Frontal cortex (tissue), 3 donors: ENCODE measurements at regions not wholly inside any gene's neighbourhood (a gene's known extent, or its start where the extent isn't known, plus 50 kb on each side); places are given as distances from the start of the nearest gene placed in this dataset.

Experiments
- DNase-seq, 2 donors: peaks; one replicate each; pipeline ENCODE4 v3.0.0; 2012; ENCODE audit warnings: low spot score in 2 of 2
- FAIRE-seq: peaks from 2 replicates; lab custom pipeline; 2012; peaks lifted over from hg19 to GRCh38; lab: Jason Lieb, UNC
- donor health status: control.
- donor health status: control.
- donor health status: control.

DNA sequence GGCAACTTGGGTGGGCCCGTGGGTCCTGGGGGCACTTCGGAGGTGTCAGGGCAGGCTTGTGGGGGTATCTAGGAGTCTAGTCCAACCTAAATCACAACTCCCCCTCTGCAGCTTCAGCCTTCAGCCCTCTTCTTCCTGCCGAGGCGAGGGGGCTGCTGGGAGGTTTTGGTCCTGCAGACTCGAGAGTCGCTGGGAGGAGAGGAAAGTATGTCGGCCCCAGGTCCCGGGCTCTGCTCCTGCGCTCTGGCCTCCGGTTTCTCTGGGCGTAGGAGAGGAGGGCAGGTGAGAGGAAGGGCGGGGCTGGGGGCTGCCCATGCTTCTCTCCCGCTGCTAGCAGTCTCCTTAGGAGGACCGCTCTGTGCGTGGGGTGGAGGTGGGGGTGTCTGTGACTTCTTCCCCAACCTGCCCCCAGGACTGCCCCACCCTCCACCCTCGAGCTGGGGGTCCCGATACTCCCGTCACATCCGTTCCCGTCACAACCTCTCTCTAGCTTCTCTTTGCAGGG is 139.8 kb upstream of the COL5A1 start:
- no peak for DNase-seq

DNA sequence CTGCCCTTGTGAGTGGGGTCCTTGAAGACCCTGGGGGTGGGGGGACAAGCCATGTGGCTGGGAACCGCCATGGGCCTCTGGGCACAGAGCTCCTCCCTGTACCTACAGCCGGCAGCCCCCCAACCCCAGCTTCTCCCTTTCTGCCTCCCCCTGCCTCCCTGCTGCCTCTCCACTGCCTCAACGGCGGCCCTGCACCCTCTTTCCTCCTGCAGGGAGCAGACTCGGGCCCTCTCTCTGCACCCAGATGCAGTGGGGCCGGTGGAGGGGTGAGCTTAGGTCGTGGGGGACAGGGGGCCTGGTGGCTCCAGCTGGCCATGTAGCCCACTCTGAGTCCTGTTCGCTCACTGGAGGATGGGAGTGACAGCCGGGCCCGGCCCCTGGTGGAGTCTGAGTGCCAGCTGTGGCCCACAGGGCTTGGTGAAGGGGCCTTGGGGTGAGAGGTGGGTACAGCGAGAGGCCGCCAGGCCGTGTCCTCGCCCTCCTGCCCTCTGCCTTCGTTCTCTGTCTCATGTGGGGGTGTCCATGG is 139.3 kb upstream of the COL5A1 start:
- DNase-seq (no peak), FAIRE-seq (no peak)

More for the DNA sequence above, 139.8 kb upstream of the COL5A1 start:
- no peak for FAIRE-seq

DNA sequence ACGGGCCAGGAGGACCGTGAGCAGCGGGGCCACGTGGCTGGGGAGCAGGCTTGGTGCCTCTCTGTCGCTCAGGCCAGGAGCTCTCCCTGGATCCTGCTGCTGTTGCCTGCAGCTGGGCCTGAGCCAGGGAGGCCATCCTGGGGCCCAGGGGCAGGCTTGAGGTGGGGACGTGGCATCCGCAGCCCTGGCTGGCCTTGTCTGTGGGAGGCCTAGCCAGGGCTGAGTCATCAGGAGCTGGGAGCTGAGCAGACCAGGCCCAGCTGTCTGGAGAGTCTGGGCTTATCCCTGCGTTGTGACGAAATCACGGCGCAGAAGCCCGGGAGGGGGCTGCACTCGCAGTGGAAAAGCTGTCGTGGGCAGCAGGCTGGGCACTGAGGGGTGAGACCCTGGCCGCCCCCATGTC is 138.8 kb upstream of the COL5A1 start:
- FAIRE-seq, result no peak

DNA sequence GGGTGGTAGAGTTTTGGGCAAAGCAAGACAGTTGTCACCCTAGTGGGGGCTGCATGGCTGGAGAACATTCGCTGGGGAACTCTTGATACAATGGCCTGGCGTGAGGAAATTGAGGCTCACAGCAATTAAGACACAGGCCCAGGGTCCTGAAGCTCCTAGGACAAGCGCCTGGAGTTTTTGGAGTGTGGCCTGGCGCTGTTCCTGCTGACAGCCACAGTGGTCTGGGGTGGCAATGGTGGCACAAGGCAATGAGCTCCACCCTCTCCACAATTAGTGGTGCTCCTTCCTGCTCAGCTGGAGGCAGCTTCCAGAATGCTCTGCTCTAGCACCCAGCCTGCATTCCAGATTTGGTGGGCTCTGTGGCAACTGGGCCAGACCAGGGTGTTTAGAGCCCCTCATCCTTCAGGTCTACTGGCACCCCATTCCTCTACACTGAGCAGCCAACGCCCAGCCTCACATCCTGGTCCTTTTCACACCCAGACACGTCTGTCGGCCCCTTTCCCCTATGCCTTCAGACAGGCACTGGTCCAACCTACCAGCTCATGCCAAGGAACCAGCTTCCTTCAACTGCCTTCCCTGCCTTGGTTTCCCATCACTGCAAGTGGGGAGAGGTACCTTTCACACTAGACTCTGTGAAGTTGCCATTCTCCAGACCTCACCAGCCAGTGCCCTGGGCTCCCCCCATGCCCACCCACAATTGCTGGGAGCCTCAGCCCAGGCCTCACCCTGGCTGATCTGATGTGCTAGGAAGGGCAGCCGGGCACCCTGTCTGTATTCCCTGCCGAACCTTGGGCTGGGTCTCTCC is 138.1 kb upstream of the COL5A1 start:
- FAIRE-seq (no peak), DNase-seq (no peak)

More for the DNA sequence above, 138.8 kb upstream of the COL5A1 start:
- peak in 1 of 2 donors; percentile 47 for DNase-seq

DNA sequence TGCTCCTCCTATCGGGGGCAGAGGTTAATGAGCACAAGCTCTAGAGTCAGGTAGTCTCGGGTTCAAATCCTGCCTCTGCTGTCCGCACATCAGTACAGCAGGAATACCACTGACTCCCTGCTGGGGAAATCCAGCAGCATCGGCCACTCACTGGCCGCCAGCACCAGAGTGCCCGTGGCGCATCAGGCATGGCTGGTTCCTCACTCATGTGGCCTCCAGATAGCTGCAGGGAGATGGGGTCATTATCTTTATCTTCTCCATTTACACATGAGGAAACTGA is 137.6 kb upstream of the COL5A1 start:
- FAIRE-seq, result no peak
- DNase-seq, result no peak

DNA sequence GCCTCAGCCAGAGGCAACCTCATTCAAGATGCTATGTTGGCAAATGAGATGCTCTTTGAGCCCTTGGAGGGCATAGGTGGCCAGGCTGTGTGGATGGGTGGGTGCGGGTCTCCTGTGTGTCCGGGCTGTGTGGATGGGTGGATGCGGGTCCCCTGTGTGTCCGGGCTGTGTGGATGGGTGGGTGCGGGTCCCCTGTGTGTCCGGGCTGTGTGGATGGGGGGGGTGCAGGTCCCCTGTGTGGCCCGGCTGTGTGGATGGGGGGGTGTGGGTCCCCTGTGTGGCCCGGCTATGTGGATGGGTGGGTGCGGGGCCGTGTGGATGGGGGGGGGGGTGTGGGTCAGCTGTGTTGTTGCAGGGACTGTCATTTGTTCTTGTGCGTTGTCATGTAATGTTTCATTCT is 136.6 kb upstream of the COL5A1 start:
- DNase-seq (no peak), FAIRE-seq (no peak)

DNA sequence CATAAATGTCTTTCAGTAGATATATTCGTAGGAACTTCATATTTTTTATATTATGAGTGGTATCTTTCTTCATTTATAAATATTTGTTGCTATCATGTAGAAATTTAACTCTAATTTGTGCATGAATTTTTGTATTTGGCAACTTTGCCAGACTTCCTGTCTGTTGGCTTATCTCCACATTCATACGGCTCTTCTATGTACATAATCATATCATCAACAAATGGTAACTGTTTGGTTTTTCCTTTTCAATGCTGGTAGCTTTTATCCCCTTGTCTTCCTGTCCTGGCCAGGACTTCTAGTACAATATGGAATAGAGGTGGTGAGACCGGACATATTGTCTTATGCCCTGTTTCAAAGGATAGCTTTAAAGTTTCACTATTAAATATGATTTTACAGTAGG is 132.3 kb upstream of the COL5A1 start:
- DNase-seq (no peak), FAIRE-seq (no peak)

DNA sequence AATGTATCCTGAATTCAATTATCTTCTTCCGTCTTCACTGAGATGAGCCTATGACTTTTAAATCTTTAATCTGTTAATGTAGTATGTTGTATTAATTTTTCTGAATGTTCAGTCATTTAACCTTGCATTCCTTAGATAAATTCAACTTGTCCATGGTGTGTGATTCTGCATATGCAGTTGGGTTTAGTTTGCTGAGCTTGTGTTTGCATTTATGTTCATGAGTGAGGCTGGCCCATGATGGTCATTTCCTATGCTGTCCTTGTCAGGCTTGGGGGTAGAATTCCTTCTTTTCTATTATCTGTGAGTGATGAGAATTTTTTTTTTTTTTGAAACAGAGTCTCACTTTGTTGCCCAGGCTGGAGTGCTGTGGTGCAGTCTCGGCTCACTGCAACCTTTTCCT is 131.8 kb upstream of the COL5A1 start:
- FAIRE-seq, result no peak
- no peak for DNase-seq

DNA sequence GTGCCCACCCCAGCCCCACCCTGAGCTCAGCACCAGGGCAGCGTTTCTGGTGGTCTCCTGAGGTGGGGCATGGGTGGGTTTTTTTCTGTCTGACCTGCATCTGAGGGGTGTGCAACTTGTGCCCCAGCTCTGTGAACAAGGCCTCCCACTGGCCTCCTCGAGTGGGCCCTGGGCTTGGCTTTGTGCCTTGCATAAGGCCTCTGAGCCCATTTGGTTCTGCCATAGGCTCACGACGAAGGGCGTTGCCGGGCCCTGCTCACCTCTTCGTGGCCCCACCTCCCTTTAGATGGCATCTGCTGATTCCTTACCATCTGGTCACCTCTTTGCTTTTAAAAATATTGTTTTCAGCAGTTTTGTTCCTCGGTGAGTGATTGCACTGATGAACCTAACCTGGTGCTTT is 127.1 kb upstream of the COL5A1 start:
- DNase-seq (no peak), FAIRE-seq (no peak)

DNA sequence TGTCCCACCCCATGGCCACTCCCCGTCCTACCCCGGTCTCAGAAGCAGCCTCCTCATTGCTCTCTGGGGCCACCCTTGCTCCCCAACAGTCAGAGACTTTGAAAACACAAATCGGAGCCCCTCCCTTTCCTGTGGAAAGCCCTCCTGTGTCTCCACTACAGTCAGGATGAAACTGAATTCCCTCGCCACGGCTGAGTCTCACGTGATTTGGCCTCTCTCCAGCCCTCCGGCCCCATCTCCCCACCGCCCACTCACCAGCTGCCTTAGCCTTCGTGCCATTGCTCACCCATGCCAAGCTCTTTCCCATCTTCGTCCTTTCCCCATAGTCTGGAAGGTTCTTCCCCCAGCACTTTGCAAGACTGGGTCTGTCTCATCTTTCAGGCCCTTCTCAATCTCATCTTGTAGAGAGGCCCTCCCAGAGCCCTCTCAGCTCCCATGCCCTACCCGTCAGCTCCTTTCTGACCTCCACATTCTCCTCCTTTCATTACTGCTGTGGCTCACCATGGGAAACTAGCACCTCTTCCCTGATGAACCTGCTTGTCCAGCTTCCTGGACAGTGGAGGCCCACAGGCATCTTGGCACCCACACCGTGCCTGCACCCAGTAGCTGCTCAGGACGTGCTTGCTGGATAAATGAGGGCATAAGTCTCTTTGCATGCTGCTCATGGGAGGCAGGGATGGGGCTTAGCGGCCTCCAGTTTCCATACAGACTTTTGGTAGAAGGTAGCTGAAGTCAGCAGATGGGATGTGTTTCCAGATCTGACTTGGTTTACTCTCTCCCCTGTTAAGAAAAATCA is 126.4 kb upstream of the COL5A1 start:
- no peak for FAIRE-seq
- no peak for DNase-seq

DNA sequence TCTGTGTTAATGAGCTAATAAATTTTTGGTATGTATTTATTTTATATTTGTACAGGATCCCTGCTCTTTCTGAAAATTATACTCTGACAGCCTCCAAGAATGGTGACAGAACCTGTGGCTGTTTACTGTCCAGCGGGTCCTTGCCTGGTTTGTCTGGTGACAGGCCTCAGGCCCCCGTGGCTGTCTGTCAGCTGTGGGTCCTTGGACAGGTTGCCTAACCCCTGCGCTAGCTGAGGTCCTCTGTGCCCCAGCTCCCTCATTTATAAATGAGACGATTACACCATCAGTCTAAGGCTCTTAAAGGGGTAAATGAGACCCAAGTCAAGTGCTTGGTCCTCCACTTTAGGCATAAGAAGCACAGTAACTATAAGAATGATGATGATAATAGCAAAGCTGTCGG is 125.1 kb upstream of the COL5A1 start:
- FAIRE-seq (no peak), DNase-seq (no peak)

DNA sequence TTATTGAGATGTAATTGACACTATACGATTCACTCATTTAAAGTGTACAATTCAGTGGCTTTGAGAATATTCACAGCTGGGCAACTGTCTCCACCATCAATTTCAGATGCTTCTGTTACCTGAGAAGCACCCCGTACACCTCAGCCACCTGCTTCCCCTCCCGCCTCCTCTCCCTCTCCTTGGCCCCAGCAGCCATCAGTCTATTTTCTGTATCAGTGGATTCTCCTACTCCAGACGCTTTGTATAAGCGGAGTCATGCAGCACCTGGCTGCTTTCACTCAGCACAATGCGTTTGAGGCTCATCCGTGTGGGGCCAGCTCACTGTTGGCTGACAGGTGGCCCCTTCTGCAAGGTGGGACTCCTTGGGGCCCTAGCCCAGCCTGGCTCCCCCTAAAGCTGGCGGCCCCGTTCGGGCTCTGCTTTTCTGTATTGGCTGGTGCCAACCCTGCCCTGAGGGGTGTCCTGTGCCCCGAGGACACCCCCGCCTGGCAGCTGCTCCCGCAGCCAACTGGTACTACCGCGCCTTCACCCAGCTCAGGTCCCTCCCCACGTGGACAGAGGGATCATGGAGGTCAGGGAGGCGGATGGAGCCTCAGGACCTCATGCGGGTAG is 124.4 kb upstream of the COL5A1 start:
- no peak for DNase-seq

DNA sequence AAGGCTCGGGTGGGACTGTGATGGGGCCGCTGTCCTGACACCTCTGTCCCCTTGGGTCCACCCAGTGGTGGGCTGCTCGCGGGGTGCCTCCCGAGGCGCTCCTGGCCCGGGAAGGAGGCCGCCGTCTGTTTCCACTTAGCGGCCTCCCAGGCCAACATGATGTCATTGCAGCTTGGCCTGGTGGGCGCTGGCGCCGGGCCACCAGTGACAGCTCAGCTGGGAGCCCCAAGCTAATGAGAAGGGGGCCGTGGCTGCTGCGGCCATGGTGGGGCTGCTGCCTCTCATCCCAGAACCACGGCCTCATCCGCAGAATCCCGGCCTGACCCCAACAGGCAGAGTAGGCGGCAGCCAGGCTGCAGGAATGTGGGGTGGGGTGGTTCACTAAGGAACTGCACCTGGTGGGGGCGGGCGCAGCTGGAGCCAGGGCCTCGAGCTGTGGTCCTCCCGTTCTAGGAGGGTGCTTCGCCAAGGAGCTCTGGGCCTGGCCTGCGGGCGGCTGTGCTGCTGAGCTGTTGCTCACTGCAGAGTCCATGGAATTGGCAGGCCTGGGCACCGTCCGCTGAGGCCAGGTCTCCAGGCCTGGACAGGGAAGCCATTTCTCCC is 123.5 kb upstream of the COL5A1 start:
- FAIRE-seq, result no peak

More for the DNA sequence above, 124.4 kb upstream of the COL5A1 start:
- FAIRE-seq, result no peak

DNA sequence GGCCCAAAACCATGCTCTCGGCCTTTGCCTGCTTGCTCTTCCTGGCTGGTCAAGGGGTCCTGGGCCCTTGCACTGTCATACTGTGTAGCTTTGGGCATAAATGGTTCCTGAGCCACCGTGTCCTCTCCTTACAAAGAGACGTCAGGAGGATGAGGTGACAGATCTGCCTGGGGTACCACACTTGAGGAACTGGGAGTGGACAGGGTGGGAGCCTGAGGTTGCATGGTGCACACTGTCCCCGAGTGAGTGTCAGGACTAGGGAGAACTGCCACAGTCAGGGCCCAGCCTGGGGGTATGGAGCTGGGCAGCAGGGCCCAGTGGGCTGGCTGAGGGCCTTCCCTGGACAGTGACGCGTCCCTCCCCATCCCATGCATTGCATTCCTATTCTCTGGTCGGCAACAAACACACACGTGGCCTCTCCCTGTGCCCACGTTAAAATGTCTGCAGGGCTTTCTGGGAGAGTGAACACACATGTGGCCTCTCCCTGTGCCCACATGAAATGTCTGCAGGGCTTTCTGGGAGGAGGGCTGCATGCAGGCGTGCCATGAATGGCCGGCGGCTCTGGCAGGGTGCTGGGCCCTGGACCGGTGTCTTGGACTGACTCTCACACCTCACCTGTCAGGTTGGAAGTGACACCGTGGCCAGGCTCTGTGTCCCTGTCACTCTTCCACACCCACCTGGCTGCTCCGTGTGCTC is 122.1 kb upstream of the COL5A1 start:
- no peak for DNase-seq
- FAIRE-seq, result no peak

More for the DNA sequence above, 123.5 kb upstream of the COL5A1 start:
- no peak for DNase-seq

DNA sequence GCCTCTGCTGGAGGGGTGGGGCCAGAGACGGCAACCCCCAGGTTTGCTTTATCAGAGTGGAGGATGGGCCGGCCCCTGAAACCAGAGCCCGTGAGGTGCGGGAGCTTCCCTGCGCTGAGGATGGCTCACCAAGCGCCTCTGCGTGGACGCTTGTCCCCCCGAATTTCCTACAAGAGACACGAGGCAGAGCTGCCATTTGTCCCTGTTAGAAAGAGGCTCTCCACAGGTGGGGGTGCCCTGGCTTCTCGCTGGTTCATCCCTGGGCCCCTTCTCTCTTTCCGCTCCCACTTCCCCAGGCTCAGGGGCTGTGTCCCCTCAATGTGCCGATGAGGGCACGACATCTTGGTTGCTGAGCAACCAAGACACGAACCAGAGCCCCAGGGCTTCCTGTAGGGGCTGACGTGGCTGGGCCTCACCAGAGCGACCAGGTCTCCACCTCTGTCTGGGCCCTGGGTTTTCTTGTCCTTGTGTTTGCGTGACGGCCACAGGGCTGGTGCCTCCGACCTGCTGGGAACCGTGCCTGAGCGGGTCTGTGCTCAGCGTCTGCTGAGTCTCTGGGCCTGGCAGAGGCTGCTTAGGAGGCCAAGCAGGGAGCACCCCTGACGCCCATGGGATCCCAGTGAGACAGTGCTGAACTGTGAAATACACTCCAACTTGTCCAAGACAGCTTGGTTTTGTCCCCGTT is 119.6 kb upstream of the COL5A1 start:
- FAIRE-seq (no peak), DNase-seq (no peak)

DNA sequence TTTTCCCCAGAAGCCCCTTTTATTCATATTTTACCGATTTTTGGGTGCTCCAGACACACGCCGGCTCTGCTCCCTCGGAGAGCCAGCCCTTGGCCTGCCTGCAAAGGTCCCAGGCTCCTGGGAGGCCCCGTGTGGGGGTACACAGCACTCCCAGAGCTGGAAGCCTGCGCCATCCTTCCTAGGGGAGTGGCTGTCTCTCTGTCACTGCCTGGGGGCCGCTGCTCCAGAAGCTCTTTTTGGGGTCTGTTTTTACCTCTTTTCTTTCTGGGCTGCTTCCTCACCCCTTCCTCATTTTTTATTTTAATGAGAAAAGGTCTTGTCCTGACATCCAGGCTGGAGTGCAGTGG is 119.1 kb upstream of the COL5A1 start:
- DNase-seq, result no peak
- no peak for FAIRE-seq

DNA sequence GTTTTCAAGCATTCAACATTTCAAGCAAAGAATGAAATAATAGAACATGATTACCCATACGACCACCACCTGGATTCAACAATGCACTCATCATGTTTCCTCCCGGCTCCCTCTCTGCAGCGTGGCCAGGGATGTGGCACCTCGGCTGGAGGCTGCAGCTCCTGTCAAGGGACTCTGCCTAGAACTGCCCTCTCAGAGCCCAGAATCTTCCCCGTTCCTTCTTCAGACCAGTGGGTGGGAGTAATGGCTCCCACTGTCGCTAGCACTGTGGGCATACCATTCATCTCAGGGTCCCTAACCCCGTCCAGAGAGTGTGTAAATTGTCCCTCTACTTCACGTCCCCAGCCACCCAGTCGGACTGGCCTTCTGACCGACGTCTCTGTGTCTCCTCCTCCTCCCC is 118.6 kb upstream of the COL5A1 start:
- FAIRE-seq, result no peak
- no peak for DNase-seq

DNA sequence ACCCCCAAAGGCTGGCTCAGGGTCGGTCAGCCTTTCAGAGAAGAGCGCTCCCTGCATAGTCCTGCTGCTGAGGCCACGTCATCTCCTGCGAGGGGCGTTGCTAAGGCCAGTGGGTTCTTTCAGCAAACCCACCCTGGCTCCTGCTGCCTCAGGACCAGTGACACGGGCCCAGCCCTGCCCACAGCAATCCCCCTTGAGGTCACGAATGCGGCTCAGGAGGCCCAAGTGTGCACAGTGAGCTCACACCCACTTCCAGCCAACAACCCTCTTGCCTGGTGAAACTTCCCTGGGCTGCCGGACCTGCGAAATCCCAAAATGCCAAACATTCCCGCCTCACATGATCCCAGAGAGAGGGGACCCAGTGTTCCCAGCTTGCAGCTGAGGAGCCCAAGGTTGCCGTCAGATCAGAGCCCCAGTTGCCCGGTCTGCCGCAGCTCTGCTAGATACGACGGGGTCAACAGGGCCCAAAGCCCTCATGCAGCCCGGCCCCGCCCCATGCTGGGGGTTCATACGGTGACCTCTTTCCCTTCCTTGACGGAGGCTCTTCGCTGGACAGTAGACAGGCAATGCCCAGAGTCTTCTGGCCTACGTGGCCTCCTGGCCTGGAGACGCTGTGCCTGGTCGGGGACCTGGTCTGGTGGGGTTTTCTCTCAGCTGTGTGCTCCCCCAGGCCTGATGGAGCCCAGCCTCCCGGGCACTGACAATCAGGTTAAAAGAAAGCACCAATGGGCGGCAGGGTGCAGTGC is 116.4 kb upstream of the COL5A1 start:
- no peak for DNase-seq
- FAIRE-seq, result no peak
